Inferior parietal cortex (tissue), 1 donor: ENCODE measurements at regions not wholly inside any gene's neighbourhood (a gene's known extent, or its start where the extent isn't known, plus 50 kb on each side); places are given as distances from the start of the nearest gene placed in this dataset.
A peak's percentile ranks its signal among the peaks of the same experiment; 100 is the strongest.
"Not testable (repeated sequence)": the region's sequence is repeated elsewhere in the genome, so short reads cannot be mapped to it uniquely, and the experiment has no call there.

Experiments used
- DNase-seq: peaks from one replicate; pipeline ENCODE4 v3.0.0-alpha.2; 2016; ENCODE audit errors: extremely low spot score

DNA sequence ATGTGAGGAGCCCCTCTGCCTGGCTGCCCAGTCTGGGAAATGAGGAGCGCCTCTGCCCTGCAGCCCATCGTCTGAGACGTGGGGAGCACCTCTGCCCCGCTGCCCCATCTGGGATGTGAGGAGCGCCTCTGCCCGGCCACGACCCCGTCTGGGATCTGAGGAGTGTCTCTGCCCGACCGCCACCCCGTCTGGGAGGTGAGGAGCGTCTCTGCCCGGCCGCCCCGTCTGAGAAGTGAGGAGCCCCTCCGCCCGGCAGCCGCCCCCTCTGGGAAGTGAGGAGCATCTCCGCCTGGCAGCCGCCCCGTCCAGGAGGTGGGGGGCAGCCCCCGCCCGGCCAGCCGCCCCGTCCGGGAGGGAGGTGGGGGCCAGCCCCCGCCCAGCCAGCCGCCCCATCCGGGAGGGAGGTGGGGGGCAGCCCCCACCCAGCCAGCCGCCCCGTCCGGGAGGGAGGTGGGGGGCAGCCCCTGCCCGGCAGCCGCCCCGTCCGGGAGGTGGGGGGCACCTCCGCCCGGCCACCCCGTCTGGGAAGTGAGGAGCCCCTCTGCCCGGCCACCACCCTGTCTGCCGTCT, 238.1 kb downstream of the FNDC1 start:
- not testable (repeated sequence) for DNase-seq

DNA sequence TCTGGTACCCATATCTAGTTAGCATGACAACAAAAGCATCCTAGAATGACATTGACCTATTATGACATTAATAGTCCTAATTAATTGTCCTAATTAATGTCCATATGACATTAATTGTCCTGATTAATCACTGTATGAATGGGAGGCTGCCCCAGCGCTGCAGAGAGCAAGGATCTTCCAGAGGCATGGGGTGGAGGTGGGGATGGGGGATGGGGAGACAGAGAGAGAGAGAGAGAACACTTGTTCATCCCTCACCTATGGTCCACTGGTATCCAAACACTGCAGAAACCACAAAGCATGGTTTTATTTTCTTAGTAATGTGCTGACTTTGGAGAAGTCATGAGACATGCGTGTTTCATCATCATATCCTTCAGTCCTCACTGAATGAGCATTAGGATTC, 235.1 kb downstream of the FNDC1 start:
- no peak for DNase-seq

DNA sequence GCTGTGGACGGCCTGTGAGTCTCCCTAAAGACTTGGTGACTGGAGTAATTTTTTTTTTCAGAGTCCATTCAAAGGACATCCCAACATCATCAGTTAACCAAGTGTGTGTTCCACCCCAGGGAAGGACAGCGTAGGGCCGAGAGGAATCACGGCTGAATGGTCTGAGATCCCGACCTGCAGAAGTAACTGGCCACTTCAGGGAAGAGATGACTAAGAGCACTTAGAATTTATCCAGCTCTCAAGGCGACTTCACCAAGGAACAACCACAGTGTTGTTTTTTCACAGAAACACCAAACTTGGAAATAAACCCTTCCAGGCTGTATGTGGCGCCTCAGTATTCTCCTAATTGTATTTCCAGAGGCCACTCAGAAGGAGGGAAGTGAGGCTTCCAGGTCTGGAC, 231.6 kb downstream of the FNDC1 start:
- no peak for DNase-seq

DNA sequence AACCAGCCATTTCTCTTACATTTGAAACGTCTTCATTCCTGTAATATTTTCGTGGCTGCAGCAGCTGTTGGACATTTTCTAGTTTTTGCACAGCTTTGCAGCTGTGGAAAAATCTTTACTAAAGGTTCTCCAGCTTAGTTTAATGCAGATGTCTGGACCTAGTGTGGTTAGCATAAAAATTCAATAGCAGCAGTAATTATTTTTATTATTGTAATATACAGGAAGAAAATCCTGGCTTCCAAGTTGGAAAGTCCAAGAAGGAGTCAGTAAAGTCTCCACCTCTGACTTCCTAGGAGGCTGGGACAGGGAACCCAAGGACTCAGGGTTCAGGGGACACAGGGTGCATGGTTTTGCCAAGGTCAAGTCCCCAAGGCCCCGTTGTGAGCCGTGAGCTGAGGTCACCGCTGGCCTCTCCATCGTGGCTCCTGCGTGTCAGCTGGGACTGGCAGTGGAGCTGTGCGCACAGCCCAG, 230.6 kb downstream of the FNDC1 start:
- no peak for DNase-seq

DNA sequence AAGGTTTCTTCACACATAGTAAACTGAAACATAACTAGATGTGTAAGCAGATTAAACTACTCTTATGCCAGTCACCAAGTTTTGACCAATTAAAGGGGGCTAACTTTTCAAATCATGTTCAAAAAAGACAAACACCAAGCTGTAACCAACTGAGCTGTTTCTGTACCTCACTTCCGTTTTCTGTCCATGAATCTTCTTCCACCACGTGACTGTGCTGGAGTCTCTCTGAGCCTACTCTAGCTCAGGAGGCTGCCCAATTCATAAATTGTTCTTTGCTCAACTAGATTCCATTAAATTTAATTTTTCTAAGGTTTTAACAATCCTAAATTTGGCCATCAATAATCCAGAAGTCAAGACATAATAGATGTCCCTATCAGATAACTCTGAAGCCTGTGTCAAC, 229.4 kb downstream of the FNDC1 start:
- DNase-seq: no peak

DNA sequence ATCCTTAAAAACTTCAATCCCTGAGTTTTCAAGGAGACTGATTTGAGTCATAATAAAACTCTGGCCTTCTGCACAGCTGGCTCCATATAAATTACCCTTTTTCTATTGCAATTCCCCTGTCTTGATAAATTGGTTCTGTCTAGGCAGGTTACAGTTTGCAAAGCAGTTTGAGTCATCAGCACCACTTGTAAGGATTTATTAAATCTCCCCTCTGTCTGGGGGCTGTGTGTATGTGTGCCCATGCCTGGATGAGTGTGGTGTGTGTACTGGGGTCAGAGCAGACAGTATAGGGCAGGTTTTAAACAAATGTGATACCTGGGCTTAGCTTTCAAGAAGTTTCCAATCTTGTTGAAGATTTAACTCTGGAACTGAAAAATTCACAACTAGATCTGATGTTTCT, 228.6 kb downstream of the FNDC1 start:
- DNase-seq: no peak

DNA sequence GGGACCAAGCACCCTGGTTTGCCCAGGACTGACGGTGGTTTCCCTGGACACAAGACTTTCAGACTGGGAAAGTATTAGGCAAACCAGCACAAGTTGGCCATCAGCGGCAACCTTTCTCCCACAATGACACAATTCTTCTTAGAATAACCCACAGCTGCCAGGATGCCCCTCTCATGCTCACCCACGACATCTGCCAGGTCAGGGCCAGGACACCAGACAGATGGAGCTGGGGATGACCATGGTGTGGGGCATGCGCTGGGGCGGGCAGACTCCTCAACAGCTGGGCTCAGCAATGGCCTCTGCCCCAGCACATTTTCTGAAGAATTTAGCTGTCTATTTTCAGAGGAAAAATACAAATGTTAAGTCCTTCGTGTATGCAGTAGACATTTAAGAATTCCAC, 226.4 kb downstream of the FNDC1 start:
- no peak for DNase-seq

DNA sequence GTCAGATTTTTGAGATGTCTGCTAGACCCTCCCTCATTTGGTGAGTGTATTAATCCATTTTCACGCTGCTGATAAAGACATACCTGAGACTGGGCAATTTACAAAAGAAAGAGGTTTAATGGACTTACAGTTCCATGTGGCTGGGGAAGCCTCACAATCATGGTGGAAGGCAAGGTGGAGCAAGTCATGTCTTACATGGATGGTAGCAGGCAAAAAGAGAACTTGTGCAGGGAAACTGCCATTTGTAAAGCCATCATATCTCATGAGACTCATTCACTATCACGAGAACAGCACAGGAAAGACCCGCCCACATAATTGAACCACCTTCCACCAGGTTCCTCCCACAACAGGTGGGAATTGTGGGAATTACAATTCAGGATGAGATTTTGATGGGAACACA, 223.5 kb downstream of the FNDC1 start:
- DNase-seq: not testable (repeated sequence)

DNA sequence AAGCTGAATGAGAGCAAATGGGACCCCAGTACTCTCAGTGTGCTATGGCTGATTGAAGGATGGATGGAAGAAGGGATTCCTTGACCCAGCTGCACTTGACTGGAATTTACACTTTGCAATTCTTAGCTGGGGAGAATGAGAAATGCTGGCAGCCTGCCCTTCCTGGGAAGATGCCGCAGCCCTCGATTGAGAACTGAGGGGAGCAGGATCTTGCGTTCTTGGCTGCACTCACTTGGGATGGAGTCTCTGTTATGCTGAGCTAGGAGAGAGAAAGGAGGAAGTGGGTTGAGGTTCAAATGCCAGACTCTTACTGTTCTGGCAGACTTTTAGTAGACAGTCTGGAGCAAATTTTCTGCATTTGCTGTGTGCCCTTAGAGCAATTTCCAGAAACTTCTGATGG, 221.2 kb downstream of the FNDC1 start:
- DNase-seq: no peak

DNA sequence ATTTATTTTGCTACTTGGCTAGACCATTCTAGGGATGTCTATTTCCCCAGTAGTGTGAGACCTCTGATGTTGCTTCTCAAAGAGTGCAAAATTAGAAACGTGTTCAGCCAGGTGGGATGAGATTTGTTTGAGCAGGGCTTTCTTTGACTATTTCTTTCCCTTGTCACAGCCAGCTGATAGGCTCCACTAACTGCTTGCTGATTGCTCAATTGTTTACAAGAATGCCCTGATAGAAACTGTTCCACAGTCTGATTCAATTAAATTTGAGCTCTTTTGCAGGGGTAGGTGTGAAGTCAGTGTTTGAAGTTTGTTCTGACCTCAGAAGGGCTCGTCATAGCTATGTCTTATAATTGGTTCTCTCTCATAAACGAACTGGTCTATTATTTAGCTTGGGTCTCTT, 220.5 kb downstream of the FNDC1 start:
- no peak for DNase-seq

DNA sequence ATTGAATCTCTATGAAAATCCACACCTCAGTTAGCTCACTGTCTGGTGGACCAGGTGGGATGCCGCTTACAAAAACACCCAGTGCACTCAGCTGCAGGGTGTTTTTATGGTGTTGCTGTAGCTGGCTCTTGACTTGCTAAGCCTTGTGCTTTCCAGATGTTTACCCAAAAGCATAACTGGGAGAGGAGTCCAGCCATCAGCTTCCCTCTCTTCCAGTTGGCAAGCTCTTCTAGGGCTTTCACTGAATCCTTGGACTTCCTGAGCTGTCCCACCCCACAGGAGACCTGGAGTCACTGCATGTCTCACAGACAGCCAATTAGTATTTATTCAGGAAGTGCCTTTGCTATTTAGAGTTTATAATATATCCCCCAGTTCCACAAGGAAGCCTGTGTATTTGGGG, 210.9 kb downstream of the FNDC1 start:
- no peak for DNase-seq

DNA sequence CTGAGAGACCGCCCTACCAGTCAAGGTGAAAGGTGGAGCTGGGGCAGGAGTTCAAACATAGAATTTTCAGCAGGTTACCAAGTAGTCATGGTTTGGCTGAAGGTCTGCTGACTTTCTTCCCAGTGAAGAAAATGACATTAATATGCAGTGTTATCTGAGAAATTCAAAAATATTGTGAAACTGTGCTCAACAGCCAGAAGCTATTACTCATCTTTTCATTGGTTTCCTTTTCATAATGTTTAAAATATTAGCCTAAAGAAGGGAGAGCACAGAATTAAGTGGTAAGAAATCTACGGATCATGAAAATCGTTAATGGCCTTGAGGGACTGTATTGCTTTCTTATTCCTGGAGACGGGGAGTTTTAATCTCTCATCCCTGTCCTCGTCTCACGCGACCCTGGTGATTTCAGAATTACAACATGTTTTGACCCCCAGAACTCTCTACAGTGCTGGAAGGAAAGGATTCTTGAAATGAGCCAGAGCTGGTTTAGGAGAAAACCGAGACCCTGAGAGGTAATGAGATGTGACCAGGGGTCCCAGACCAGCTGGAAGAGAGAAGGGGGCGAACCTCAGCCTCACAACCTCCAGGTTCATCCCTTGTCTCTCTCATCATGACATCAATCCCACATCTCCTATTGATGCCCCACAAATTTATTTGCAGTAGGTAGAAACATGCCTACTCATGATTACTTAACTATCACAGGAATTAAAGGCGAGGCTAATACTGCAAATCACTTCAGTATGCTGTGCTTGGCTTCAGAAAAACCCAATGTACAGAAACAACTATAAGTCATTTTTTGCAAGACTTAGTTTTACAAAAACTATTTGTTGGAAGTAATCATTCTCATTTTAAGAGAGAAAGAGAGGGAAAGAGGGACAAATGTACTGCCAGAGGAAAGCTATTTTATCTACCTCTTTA, 209.5 kb downstream of the FNDC1 start:
- no peak for DNase-seq

DNA sequence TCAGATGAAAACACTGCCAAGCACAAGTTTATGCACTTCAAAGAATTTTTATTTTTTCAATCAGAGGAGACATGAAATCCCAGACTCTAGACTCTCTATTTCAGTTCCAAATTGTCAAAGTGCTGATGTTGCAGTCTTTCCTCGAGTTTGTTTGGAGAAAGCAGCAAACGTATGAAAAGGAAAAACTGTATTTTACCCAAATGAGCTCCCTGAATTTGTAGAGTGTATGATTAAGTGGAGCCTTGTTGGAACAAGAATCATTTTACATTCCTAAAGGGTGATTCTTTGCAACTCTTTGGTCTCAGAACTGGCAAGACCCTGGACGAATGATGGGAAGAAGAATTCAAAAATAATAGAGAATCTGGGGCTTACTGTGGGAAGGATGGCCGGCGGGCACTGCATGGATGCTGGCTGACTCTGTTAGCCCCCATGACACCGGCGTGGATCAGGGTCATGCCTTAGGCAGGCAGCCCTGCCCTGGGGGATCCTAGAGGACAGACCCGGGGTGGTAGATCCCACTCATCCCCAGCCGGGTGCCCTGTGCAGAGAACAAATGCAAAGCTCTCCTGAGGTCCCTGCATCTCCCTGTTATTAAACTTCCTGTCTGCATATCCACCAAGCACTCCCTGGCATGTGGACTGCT, 207.4 kb downstream of the FNDC1 start:
- no peak for DNase-seq

DNA sequence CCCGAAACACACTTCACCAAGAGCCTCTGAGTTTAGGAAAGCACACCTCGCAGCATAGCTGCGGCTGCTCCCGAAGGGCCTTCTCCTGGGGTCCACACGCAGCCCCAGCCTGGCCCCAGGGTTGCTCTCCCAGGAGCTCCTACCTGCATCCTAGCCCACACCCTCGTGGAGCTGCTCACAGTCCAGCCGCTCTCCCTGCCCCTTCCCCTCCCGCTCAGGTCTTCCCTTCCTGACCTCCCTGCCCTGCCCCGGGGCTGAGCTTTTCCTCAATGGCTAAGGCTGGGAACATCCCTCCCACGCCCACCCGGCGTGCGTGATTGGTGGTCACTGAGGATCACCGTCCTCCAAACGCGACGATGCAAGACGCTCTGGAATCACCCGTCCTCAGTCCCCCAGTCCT, 205.8 kb downstream of the FNDC1 start:
- DNase-seq: no peak

DNA sequence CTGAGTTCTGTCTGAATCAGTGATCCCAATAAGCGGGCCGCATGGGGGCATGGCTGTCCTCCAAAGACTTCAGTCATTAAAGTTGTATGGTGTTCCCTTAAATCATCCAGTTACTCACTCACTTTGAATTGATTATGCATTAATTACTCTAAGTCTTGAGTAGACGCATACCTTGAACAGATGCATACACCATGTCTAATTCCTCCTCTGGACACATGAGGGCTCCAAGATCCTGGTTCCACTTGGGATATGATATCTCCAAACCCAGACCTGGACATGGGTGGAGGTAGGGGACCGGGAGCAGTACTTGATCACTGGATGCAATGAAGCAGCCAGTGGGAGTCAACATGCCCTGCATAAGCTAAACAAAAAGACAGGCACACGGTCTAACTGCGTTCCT, 204.5 kb downstream of the FNDC1 start:
- DNase-seq: no peak

DNA sequence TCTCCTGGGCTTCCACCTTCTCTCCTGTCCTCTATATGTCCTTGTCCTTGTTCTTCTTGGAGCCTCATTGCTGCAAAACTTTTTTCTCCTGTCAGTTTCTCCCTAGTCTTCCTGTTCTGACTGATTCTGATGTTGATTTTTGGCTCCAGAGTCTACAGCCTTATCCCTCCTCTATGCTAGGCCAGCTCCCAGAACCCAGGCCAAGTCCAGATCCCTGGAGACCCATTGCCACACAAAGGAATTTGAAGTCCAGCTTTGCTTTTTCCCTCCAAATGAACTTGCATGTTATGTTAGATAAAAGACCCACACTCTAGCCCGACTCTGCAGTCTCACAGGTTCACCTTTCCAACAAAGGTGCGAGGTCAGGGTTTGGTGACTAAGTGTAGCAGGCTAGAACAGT, 203.1 kb downstream of the FNDC1 start:
- DNase-seq: no peak

DNA sequence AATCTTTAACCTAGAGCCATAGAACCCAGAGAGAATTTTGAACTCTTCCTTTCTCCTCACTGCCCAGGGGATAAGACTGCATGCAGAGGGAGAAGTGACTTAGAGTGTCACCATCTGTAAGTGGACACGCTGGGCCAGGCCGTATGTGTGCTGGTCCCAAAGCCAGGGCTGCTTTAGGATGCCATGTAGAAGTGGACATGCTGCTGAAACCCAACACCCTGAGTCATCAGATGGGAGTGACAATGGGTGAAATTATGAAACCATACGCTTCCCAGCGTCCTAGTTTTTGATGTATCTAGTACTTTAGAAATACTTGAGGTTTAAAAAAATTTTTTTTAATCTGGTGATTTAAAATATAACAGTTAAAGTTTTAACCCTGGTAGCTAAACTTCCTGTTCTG, 191.1 kb downstream of the FNDC1 start:
- peak; percentile 10 for DNase-seq

DNA sequence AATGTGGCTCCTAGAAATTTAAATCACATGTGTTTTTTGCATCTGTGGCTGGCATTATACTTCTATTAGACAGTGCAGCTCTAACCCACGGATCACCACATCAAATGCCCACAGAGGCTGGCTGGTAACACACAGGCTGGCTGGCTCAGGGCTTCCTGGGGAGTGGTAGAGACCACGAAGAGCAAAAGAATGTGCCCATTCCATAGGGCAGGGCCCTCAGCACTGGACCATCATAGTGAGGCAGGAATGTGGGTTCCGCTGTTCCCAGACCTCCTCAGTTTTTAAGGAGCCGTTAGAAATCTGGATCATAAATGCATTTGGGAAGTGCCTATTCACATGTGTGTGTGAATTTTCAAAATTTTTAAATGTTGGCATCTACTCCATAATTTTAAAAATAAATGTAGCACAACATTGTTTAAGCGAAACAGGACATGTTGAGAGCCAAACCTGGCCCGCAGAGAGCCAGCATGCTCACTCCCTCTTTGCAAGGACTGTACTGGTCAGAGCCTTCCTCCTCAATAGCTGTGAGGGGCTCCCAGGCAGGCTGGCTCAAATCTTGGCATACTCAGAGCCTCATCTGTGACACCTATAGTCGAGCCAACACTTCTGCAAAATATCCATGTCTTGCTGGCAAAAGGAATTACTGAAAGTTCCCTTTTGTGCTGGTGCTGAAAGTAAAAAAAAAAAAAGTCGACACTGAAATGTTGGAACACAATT, 190.5 kb downstream of the FNDC1 start:
- DNase-seq: peak; percentile 25

DNA sequence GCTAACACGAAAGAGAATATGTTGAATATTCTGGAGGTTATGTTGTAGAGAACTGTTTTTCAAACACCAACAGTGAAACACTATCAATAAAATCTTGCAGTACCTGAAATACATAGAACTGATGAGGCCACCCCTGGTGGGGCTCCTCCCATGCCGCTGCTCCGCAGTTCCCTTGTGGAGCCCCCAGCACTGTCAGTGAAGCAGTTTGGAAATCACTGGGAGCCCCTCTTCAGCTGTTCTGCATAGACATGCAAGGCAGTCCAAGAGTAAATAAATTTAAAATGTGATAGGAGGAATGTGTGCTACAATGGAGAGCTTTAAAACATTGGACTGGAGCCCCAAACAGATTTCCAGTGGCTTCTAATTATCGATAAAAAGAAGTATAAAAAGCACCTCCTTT, 189.4 kb downstream of the FNDC1 start:
- no peak for DNase-seq

DNA sequence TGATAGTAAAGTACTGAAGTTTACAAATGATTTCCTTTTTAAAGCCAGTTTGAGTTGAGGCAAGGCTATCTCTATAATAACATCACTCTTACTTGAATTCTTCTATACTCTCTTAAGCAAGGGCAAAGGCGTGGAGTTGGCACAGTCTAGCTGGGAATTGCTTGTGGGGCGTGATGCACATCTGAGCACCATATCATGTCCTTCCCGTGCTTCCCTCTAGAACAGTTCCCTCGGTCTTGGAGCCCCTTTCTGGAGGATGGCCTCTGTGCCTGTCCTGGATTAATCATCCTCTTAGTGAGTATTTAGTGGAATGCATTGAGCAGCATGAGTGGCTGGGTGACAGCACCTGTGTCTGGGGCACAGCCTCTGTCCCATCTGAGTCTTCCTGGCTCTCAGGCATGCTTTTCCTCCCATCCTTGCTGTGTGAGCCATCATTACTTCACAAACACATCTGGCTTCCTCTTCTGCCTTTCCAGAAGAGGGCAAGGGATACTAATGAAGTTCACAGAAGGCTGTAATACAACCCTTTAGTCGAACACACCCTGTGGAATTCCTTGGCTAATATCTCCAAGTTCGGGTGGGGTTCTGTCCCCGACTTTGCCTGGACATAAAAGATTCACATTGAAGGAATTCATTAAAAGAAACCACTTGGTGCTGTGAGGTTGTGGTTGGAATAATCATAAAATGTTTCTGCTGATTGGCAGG, 188.2 kb downstream of the FNDC1 start:
- no peak for DNase-seq

DNA sequence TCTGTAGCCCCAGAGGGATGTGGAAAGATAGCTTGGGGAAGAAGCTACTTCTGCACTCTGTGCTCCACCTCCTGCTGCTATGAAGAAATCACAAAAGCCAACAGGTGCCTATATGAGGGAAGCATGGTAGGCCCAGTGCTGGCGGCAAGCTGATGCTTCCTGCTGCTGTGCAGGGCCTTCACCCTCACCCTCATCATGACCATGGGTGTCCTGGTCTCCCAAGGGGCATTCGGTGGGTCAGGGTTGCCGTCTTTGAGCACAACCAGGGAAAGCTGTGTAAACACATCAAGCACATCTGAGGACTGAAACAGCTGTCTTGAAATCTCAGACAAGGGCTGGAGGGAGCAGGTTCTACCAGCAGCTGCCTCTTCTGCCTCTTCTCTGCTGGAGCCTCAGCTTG, 184.0 kb downstream of the FNDC1 start:
- DNase-seq: no peak

DNA sequence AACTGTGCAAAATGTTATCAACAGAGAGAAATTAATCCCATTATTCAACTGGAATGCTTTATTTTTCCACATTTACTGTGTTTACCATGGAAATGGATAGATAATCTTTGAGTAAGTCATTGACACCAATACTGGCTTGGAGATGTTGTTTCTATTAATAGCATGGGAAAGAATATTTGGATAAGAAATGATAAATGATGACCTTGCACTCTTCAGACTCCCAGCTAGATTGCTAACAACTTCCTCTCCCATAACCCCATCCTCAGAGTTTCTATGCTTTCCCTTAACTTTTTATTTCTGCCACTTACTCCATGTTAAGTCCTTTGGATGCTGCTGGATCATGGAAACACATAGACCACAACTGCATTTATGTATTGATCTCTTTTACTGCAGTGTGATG, 182.5 kb downstream of the FNDC1 start:
- no peak for DNase-seq
